ENCODE measurements at regions not wholly inside any gene's neighbourhood (a gene's known extent, or its start where the extent isn't known, plus 50 kb on each side); places are given as distances from the start of the nearest gene placed in this dataset.

- DNase-seq (ENCODE audit: low read depth in 4 of 4, low spot score in 2 of 4): no peak
Observed at GRCh38 chr2:198712485-198712884, 745.3 kb downstream of the SATB2 start.

GRCh38 chr2:198711484-198711883 lies 746.3 kb downstream of the SATB2 start:
- no peak for DNase-seq (ENCODE audit: low read depth in 4 of 4, low spot score in 2 of 4)

- DNase-seq (ENCODE audit: low read depth in 4 of 4, low spot score in 2 of 4): no peak
Observed at GRCh38 chr2:198710562-198710961, 747.2 kb downstream of the SATB2 start.

- DNase-seq (ENCODE audit: low read depth in 4 of 4, low spot score in 2 of 4): no peak
Observed at GRCh38 chr2:198706476-198707082, 751.2 kb downstream of the SATB2 start.

- DNase-seq (ENCODE audit: low read depth in 4 of 4, low spot score in 2 of 4): no peak
Observed at GRCh38 chr2:198703281-198703680, 754.5 kb downstream of the SATB2 start.

GRCh38 chr2:198702796-198703195 lies 754.9 kb downstream of the SATB2 start:
- DNase-seq (ENCODE audit: low read depth in 4 of 4, low spot score in 2 of 4): no peak

GRCh38 chr2:198701481-198701880 lies 756.3 kb downstream of the SATB2 start:
- no peak for DNase-seq (ENCODE audit: low read depth in 4 of 4, low spot score in 2 of 4)

GRCh38 chr2:198700319-198700718 lies 757.4 kb downstream of the SATB2 start:
- DNase-seq (ENCODE audit: low read depth in 4 of 4, low spot score in 2 of 4): no peak

GRCh38 chr2:198698230-198698629 lies 759.5 kb downstream of the SATB2 start:
- no peak for DNase-seq (ENCODE audit: low read depth in 4 of 4, low spot score in 2 of 4)

- DNase-seq (ENCODE audit: low read depth in 4 of 4, low spot score in 2 of 4): no peak
Observed at GRCh38 chr2:198697794-198698193, 759.9 kb downstream of the SATB2 start.

- DNase-seq (ENCODE audit: low read depth in 4 of 4, low spot score in 2 of 4): no peak
Observed at GRCh38 chr2:198697218-198697617, 760.5 kb downstream of the SATB2 start.

- no peak for DNase-seq (ENCODE audit: low read depth in 4 of 4, low spot score in 2 of 4)
Observed at GRCh38 chr2:198695879-198696278, 761.9 kb downstream of the SATB2 start.

GRCh38 chr2:198692907-198693510 lies 764.7 kb downstream of the SATB2 start:
- no peak for DNase-seq (ENCODE audit: low read depth in 4 of 4, low spot score in 2 of 4)

- no peak for DNase-seq (ENCODE audit: low read depth in 4 of 4, low spot score in 2 of 4)
Observed at GRCh38 chr2:198691236-198691635, 766.5 kb downstream of the SATB2 start.

- no peak for DNase-seq (ENCODE audit: low read depth in 4 of 4, low spot score in 2 of 4)
Observed at GRCh38 chr2:198664321-198664720, 793.4 kb downstream of the SATB2 start.

- no peak for DNase-seq (ENCODE audit: low read depth in 4 of 4, low spot score in 2 of 4)
Observed at GRCh38 chr2:198662905-198663304, 794.8 kb downstream of the SATB2 start.

GRCh38 chr2:198660501-198660900 lies 797.2 kb downstream of the SATB2 start:
- no peak for DNase-seq (ENCODE audit: low read depth in 4 of 4, low spot score in 2 of 4)

GRCh38 chr2:198659096-198659870 lies 798.5 kb downstream of the SATB2 start:
- DNase-seq (ENCODE audit: low read depth in 4 of 4, low spot score in 2 of 4): no peak

GRCh38 chr2:198657512-198658121 lies 800.1 kb downstream of the SATB2 start:
- DNase-seq (ENCODE audit: low read depth in 4 of 4, low spot score in 2 of 4): no peak

GRCh38 chr2:198656869-198657268 lies 800.9 kb downstream of the SATB2 start:
- DNase-seq (ENCODE audit: low read depth in 4 of 4, low spot score in 2 of 4): no peak

- DNase-seq (ENCODE audit: low read depth in 4 of 4, low spot score in 2 of 4): no peak
Observed at GRCh38 chr2:198654646-198655045, 803.1 kb downstream of the SATB2 start.

- DNase-seq (ENCODE audit: low read depth in 4 of 4, low spot score in 2 of 4): no peak
Observed at GRCh38 chr2:198653311-198653710, 804.4 kb downstream of the SATB2 start.
